Loucy (cell line): ENCODE measurements at regions not wholly inside any gene's neighbourhood (a gene's known extent, or its start where the extent isn't known, plus 50 kb on each side); places are given as distances from the start of the nearest gene placed in this dataset.

Experiments used
- CTCF ChIP-seq: fragments of 200-600 bp; sonication (generic); conservative IDR thresholded peaks from 2 replicates; pipeline ENCODE4 v1.5.1; 2014; ENCODE audit warnings: mild to moderate bottlenecking, antibody characterized with exemption, low read length
- EZH2phosphoT487 ChIP-seq: fragments of 200-600 bp; IDR thresholded peaks from 2 replicates; pipeline ENCODE4 v1.6.1; 2018; ENCODE audit warnings: antibody characterized with exemption, mild to moderate bottlenecking, moderate library complexity, borderline replicate concordance

- no peak for TF ChIP-seq CTCF
- TF ChIP-seq EZH2phosphoT487 = no peak
These were observed 145.3 kb upstream of the GALNTL6 start for GRCh38 chr4:171667906-171668305.
